Activated T-cell treated with anti-CD3 and anti-CD28 coated beads for 4 hours (primary cell): ENCODE measurements at regions not wholly inside any gene's neighbourhood (a gene's known extent, or its start where the extent isn't known, plus 50 kb on each side); places are given as distances from the start of the nearest gene placed in this dataset.
A peak's percentile ranks its signal among the peaks of the same experiment; 100 is the strongest.

Source experiments
- DNase-seq: peaks from one replicate; pipeline ENCODE4 v3.0.0-alpha.2; 2020

DNA sequence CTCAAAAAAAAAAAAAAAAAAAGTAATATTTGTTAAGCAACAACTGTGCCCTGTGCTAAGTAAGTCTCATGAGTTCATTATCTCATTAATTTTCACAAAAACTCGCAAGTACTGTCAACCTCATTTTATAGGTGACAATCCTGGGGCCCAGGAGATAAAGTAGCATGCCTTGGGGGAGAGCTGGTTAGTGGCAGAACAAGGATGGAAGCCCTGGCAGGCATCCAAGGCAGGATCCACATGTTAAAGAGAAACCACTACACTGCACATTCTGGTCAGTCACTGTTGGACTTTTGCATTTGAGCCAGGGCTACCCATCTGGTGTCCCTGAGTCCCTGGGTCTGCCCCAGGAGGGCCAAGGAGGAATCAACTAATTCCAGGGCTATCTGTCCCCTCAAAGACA is 54.6 kb downstream of the ZFP36L2 start:
- no peak for DNase-seq

DNA sequence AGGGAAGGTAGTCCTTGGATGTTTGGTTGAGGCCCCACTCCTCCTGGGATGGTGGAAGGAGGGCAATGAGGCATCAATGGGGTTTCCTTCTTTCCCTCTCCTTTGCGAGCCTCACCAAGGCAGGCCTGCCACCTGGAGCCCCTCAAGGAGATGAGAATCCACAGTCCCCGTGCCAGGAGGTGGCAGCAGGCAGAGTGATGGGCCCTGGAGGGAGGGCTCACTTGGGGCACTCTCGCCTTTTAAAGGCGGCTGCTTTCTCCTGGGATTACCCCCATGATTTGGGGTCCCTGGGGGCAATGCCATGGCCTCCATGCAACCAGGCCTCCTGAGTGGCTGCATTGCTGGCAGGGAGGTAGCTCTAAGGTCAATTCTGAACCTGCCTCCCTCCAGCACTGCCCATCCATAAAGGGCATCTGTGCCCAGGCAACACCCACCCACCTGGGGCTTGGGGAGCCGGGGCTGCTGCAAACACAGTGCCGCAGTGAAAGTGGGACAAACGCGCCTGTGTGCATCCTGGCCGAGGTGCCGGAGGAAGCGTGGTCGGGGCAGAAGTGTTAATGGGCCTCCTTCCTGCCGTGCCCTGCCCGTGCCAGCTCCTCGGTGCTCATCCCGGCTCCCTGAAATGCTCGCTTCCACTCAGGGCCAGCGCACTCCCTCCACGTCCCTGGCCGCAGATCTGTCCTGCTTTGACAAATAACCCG is 55.9 kb downstream of the ZFP36L2 start:
- DNase-seq = no peak

DNA sequence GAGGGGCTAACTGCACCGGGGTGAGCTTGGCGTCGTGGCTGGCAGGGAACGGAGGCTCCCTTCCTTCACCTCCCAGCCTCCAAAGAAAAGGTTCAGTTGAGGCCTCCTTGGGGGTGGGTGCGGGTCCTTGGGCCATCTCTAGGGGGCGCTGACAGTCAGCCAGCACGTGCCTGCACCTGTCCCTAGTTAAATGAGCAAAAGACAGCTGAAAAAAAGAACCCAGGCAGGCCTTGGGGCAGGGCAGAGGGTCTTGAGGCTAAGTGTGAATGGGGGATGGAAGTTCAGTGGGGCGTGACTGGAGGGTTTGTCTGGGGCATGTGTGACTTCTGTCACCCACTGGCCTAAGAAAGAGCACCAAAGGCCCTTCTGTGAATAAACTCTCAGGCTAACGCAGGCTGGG is 56.4 kb downstream of the ZFP36L2 start:
- peak; percentile 51 for DNase-seq

DNA sequence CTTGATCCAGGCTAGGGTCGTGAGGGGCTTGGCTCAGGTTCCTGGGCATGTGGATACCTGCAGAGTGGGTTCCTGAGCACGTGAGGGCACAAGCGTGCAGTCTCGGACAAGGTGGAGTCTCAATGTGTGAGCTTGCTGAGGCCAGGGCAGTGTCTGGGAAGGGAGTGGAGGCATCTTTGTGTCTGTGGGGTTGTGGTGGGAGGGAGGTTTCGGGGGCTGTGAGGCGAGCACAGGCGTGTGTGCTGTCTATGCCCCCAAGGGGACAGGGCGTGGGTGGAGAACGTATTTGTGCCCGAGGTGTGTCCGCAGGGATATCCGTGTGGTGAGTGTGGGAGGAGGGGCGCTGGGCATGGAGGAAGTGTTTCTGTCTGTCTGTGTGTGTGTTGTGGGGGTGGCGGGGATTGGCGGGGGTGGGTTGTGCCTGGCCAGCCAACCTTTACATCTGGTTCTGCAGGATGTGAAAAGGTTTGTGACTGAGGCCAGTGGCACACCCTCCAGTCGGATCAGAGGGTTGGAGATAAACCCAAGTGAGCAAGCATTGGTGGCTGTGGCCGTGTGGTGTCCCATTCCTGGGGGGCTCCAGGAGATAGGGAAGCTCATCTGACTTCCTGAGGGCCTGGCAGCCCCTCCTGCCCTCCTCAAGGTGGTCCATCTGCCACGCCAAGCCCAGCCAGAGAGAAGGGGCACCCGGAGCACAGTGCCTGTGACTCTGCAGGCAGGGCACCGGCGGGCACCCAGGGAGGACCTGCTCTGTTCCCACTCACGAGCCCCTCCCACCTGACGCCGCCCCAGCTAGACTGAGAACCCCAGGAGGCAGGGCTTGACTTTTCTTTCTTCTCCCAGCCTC is 57.1 kb downstream of the ZFP36L2 start:
- DNase-seq = no peak

DNA sequence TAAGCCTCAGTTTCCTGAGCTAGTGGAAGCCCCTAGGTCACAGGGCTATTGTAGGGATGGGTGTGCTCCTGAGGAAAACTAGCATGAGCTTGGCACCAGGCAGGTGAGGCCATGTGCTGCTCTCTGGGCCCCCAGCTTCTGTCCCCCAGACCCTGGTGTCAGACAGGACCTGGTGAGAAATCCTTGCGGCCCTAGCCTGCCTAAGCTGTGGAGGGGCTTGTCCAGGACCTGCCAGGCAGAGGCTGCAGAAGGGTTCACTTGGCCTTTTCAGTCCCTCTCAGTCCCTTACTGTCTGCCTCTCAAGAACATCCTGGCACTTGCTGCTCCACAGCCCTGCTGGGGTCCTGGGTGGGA is 58.4 kb downstream of the ZFP36L2 start:
- DNase-seq = no peak

DNA sequence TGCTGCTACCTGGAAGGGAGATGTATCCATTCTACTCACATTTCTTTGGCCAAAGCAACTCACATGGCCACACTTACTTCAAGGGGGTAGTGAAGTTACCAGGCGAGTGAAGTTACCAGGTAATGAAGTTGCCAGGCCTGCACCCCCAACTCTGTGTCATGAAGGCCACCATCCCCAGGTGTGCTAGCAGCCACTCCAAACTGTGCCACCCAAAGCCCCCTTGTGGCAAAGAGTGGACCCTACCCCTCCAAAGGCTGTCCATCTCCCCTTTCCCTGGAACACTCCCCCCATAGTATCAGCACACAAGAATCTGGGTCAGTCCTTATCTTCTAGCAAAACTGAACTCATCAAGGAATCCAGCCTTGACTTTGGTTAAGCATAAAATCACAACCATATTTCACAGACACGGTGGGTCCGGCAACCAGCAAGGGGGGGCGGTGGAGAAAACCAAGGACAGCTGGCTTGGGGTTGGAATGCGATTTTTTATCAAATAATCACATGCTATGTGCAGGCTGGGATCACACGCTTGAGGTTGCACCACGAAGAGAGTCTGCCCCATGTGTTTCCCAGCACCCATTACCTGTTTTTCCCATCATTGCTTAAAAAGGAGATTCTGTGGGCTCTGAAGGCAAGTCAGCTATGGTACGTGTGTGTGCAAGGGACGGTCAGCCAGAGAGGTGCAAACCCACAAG is 60.9 kb downstream of the ZFP36L2 start:
- no peak for DNase-seq

DNA sequence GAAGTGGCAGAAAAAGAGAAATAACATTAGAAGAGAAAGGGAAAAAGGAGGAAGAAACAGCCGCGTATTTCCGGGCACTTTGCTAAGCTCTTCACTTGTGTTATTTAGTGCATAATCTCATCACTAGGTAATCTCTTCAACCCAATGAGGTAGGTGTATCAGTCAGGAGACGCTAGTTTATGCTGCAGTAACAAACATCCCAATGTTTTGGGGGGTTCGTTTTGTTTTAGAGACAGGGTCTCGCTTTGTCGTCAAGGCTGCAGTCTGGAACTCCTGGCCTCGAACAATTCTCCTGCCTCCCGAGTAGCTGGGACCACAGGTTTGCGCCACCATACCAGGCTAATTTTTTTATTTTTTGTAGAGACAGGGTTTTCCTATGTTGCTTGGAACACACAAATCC is 61.7 kb downstream of the ZFP36L2 start:
- no peak for DNase-seq

DNA sequence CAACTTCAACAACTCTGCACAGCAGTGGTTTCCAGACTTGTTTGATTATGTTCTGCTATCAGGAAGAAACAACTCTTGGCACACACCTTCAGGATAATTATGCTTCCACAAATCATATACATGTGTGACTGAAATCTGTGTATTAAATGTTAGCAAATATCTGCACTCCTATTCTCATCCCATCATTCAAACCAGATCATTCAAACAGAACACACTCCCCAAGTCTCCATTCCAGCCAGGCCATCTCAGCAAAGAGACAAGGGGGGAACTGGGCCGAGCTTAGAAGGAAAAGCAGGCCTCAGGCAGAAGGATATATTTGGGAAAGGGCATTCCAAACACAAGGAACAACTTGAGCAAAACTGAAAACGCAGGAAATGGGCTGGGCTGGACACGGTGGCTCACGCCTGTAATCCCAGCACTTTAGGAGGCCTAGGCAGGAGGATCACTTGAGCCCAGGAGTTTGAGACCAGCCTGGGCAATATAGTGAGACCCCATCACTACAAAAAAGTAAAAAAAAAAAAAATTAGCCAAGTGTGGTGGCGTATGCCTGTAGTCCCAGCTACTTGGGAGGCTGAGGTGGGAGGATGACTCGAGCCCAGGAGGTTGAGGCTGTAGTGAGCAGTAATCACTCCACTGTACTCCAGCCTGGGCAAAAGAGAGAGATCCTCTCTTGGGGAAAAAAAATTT is 62.7 kb downstream of the ZFP36L2 start:
- no peak for DNase-seq

DNA sequence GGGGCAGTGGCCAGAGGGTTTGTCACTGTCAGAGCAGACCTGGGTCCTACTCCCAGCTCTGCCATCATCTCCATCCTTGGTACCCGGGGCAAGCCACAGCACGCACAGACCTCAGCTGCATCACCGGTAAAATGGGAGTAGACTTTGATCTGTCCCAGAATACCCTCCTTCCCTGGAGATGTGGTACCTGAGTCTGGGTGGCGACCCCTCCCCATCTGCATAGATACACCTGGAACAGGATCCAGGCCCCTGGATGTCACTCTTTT is 64.0 kb downstream of the ZFP36L2 start:
- no peak for DNase-seq

DNA sequence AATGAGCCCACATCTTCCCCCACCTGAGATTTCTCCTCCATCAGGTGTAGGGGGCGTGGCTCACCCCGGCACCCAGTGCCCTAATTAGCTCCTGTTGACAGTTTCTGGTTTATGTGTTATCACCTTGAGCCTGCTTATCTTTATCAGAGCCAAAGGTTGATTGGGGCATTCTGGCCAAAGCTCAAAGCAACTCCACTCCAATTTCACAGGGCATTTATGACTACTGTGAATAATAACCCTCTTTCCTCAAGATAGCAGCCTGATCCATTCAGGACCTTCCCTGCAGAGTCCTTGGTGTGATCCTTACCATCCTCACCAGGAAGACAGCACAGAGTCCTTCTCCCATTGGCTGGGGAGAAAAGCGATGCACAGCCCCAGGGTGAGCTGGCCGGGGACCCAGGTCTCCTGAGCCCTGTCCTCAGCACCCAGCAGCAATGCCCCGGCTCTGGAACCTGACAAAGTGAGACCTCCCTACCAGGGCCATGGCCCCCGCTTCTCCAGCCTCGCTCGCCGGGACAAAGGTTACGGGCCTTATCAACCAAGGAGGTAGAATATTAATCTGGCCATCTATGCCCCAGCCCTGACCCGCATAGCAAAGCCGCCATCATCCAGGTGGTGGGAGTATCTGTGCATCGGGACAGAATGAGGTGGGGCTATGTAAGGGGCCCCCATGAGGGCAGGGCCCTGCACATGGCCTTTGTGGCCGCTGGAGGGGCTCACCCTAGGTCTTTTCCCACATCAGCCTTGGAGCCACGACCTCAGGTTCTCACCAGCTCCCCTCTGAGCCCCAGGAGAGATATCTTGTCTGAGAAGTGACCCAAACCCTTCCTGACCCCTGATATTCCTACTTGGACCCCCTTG is 64.5 kb downstream of the ZFP36L2 start:
- no peak for DNase-seq

DNA sequence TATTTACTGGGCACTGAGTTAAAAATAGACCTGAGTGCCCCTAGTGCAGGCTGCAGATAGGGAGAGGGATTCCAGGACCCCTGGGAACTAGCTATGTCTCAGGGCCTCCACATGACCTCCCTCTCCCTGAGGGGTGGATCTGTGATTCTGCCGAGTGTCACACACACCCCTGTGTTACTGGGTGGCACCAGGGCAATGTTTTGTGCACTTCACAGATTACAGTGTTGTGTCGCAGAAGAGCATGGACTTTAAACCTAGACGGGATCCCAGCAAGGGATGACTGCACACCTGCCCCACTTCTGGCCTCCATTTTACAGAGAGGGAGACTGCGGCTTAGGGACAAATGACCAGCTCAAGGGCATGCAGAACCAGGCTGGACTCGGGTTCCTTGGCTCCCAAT is 65.6 kb downstream of the ZFP36L2 start:
- DNase-seq = no peak

DNA sequence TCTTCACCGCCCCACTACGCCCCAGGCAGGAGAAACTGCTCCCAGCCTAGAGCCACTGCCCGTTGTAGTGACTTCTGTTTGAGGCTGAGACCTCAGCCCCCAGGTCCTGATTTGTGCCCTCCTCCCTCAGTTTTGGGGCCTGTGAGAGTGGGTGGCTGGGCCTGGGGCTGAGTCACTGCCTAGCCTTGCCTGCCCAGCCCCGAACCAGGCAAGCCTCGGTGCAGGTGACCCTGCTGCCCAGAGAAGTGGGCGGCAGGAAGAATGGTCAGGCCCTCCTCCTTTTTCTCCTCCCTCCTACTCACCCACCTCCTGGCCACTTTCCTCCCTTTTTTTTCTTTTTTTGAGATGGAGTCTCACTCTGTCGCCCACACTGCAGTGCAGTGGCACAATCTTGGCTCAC is 66.6 kb downstream of the ZFP36L2 start:
- DNase-seq = no peak

DNA sequence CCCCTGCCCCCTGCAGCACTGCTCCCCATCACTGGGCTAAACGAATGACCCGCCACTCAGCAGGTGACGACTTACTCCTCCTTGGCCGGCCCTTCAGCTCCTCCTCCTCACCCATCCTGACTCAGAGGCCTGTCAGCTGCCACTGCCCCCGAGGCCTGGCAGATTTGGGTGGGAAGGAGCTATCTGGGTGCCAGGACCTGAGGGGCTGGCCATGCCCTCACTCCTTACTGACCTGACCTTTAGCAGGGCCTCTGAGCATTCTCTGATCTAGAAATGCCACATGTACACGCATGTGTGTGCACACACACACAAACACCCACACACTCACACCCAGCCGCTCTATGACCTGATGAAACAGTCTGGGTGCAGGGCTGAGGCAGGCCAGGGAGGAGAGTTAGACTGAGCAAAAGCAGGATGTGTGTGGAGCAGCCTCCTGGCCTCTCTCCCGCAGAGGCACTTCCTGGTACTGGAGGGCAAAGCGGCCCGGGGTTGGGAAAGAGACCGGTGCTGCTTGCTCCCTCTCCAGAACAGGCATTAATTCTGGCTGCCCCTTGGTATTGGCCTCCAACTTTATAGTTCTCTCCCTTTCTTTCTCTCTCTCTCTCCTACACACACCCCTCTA is 68.0 kb downstream of the ZFP36L2 start:
- DNase-seq = no peak

DNA sequence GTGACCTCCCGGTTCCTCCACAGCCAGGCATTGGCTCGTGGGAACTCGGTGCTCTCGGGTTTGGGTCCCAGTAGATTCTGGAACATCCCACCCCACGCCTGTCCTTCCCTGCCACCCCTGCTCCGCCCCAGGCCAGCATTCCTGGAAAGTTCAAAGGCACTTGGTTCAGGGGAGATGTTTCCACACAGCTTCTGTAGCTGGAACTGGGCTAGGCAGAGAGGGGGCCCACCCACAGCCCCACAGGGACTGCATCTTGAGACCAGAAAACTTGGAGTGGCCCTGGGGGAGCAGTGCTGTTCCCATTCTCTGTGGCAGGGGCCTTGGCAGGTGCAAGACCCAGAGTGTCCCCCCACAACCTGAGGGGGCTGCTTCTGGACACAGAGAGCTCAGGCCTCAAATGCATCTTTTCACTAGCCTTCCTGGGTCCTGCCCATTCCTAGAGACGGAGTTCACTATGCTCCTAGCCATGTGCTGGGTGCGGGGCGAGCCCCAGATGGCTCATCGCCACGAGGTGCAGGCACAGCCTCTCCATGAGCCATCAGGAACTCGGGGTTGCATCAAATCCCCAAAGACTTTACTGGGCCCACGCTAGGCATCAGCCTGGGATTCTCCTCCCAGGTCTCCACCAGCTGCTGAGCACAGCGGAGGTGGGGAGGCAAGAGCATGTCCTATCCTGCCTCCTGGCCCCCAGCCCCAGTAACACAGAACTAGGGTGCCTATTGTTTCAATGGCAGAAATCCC is 68.7 kb downstream of the ZFP36L2 start:
- DNase-seq = no peak

DNA sequence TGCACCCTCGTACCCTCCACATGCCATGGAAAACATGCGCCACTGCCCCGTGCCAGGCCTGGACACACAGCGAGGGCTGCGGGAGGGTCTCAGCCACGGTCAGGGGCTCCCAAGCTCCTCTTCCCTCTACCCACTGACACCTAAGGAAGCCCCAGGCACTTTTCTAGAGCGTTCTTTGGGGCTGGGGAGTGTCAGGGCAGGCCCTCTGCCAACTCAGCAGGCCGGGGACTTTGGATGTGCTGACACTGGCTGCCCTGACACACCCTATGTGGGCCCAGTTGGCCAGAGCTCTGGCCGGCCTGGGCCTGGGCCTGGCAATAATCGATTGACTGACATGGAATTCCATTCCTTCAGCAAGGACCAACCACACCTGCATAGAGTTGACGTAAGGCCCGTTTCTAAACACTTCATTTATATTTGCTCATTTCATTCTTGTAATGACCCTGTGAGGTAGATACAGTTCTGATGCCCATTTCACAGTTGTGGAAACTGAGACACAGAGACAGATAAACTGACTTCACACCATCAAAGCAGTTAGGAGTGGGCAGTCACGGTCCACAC is 70.5 kb downstream of the ZFP36L2 start:
- no peak for DNase-seq

DNA sequence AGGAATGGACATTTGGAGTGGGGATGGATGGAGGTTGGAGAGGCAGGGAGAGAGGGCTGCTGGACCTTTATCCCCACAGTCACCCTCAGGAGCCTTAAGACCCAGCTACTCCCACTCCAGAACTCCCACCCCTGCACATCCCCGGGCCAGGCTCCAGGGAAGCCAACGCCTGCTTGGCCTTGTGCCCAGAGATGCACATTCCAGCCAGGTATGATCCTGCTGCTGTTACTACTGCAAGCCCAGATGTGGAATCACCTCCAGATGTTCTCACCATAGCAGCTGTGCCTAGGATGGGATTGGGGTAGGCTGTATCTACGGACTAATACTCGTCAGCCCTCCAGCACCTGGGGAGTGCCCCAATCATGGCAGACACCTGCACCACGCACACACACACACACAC is 71.7 kb downstream of the ZFP36L2 start:
- no peak for DNase-seq

DNA sequence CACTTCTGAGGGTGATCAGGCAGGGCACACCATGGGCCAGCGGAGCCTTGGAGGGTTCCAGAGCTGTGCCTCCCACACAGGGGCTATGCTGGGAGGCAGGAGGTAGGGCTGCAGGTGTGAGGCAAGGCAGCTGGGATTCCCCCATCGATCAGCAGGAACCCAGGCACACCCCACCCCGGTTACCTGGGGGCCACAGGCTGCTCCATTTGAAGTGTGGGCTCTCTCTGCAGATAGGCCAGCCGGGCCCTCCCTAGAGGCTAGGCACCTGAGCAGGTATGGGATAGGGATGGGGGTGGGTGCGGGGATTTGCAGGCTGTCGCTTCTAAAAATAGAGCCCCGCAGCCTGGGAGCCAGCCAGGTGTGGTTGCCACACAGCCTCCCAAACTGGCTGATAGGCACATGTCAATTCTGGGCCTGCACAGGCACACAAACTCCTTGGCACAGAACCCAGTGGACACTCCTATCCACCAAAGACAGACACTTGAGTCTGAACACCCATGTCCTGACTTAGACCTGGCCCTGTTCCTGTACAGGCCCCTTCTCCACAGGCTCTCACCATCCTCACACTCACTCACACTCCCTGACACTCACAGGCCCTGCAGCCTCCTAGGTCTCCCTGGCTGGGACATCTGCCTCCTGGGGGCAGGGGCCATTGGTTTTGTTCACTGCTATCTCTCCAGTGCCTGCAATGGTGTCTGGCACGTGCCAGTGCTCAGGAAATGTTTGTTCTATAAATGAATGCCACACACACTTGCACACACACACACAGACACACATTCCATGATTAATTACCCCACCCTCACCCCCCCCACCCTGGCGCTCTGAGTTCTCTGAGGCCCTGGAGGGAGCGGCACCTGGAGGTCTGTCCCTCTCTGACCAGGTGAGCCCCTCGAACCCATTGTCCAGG is 73.4 kb downstream of the ZFP36L2 start:
- no peak for DNase-seq

DNA sequence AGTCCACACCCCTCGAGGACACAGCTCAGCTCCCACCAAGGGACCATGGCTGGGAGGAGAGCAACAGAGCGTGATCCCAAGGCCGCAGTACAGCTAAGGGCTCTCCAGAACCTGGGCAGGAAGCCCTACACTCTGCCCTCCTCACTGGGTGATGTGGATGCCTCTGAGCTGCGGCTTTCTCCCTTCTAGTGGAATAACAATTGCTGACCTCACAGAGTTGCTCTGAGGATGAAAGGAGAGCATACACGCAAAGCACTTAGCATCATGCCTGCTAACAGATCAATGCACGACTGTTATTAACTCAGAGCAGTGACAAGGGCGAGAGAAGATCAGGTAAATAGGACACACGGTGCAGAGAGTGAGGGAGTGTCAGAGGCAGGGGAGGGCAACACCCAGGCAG is 74.2 kb downstream of the ZFP36L2 start:
- DNase-seq = no peak

DNA sequence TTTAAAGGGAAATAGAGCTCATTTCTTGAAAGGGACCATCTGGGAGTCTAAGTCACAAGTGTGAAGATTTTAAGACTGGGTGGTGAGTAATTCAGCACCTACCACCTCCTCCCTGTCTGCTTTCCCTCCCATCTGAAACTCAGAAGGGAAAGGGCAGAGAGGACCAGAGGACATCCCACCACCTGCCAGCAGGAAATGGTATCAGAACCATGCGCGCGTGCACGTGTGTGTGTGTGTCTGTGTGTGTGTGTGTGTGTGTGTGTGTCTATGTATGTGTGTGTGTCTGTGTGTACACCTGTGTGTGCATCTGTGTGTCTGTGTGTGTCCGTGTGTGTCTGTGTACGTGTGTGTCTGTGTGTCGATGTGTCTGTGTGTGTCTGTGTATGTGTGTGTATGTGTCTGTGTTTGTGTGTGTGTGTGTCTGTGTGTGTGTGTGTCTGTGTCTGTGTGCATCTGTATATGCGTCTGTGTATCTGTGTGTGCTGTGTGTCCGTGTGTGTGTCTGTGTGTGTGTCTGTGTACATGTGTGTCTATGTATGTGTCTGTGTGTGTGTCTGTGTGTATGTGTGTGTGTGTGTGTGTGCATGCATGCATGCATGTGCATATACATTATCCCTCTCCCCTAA is 76.8 kb downstream of the ZFP36L2 start:
- no peak for DNase-seq

DNA sequence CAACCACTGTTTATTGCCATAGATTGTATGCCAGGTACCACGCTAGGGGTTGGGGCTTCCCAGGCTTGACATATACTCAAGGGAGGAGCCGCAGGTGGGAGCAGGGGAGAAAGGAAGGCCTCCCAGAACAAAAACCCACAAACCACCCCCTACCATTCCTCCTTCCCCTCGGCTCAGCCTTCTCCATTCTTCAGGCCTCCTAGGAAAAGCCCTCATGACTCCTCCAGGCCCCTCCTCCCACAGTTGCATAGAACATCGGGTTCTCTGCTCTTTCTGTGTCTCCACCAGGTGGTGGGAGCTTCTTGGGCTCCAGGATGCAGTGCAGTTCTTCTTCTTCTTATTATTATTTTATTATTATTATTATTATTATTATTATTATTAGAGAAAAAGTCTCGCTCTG is 80.3 kb downstream of the ZFP36L2 start:
- no peak for DNase-seq
